Epidermal melanocyte (primary cell): ENCODE measurements at regions not wholly inside any gene's neighbourhood (a gene's known extent, or its start where the extent isn't known, plus 50 kb on each side); places are given as distances from the start of the nearest gene placed in this dataset.
A peak's percentile ranks its signal among the peaks of the same experiment; 100 is the strongest.
"Not testable (repeated sequence)": the region's sequence is repeated elsewhere in the genome, so short reads cannot be mapped to it uniquely, and the experiment has no call there.

Source experiments
- DNase-seq: peaks from one replicate; pipeline ENCODE4 v3.0.0; 2011; ENCODE audit warnings: low spot score; ENCODE audit not compliant: insufficient read length

DNA sequence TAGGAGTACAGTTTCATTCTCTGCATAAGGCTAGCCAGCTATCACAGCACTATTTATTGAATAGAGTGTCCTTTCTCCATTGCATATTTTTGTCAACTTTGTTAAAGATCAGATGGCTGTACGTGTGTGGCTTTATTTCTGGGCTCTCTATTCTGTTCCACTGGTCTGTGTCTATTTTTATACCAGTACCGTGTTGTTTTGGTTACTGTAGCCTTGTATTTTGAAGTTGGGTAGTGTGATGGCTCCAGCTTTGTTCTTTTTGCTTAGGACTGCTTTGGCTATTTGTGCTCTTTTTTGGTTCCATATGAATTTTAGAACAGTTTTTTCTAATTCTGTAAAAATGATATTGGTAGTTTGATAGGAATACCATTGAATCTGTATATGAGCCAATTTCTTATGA is 182.1 kb upstream of the DIAPH2 start:
- DNase-seq: no peak

GRCh38 chrX:96529386-96529785 is 155.3 kb upstream of the DIAPH2 start:
- not testable (repeated sequence) for DNase-seq

- DNase-seq: no peak
Observed at GRCh38 chrX:96538104-96538725, 146.4 kb upstream of the DIAPH2 start.

GRCh38 chrX:96540111-96540631 is 144.5 kb upstream of the DIAPH2 start:
- no peak for DNase-seq

DNA sequence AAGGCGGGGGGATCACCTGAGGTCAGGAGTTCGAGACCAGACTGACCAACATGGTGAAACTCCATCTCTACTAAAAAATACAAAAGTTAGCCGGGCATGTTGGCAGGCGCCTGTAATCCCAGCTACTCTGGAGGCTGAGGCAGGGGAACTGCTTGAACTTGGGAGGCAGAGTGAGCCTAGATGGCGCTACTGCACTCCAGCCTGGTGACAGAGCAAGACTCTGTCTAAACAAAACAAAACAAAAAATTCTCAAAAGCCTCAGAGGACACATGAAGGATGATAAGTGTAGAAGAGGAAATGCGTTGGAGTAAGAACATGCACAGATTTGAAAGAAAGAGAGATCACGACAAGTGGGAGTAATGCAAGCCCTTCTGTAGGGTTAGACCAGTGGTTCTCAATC is 138.4 kb upstream of the DIAPH2 start:
- not testable (repeated sequence) for DNase-seq

DNA sequence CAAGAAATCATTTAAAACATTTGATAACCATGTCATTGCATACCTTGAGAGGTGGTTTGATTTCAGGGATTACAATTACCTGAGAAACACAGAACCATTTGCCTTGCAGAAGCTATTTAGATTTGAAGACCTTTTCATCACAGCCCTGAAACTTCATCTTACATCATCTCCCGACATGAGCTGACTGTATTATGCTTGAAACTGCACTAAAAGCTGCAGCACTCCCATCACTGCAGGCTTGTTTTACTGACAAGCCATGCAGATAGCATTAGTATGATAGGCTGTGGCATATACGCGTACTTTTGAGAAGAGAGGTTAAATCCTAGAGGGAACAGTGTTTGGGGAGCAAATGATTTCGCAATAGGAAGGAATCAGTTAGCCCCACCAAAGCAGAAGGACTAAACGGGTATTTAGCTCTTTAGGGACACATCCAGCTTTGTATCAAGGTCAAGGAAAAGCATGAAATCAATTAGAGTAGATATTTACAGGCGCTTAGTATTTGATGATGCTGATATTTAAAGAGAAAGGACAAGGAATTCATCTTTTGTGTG is 133.2 kb upstream of the DIAPH2 start:
- no peak for DNase-seq

DNA sequence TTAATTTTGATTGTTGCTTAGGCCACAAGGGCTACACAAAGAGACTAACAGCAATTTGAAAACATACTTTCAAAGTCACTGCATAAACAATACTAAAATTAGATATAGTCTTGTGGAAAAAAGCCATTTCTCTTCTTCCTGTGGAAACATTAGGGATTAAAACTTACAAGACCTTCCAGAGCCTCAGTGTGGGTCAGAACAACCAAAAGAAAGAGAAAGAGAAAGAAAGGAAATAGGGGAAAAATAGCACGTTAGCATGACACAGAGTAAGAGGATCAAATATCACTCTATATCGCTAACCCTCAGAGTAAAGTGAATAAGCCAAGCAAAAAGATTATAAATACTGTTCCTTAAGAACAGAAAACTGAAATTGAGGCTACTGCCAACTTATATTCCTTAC is 127.8 kb upstream of the DIAPH2 start:
- no peak for DNase-seq

- DNase-seq: not testable (repeated sequence)
Observed at GRCh38 chrX:96561129-96561528, 123.5 kb upstream of the DIAPH2 start.

DNA sequence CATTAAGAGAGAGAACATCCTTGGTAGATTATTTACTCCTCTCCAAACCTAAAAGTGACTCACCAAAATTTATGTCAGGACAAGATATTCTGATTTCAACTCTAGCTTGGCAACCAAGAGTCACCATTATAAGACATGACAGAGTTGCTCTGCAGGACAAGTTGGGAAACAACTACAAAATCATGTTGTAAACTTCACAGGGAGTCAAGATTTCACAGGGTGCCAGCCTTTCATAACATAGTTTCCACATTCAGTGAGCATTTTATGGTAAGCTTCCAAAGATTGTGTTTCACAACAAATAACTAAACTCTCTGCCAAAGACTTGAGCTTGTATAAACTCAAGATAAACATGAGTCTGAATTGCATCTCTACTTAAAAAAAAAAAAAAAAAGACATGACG is 121.0 kb upstream of the DIAPH2 start:
- DNase-seq: no peak

DNA sequence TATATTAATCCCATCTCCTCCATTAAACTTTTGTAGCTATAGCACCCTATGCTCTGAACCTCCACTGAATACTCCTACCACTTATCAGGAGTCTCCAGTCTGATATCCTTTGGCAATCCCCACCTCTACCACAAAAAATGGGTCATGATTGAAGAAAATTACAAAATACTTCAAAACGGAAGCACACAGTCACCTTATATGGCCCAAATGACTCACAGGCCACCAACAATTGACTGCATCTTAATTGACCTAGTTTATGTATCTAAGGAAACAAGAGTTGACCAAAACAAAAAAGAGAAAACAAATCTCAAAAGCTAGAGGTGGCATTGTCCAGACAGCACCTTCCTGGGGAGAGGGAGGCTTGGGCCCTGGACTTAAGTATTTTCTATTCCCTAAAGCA is 120.0 kb upstream of the DIAPH2 start:
- DNase-seq: no peak

DNA sequence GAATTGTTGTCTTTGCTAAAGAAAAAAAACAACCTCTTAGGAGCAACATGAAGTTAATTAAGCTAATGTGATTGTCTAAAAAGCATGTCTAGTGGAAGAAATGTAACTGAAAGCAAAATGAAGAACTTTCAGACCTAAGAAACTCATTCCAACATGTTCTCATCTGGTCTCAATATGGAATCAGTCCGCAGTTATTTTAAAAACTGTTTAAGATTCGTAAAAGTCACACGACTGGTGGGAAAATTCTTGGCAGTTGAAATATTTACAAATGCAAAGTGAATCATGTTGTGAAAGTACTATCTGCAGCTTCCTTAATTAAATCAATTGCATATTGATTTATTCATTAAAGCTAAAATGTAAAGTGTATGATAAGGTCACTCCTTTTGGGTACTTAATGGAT is 117.8 kb upstream of the DIAPH2 start:
- no peak for DNase-seq

GRCh38 chrX:96568071-96568470 is 116.6 kb upstream of the DIAPH2 start:
- DNase-seq: no peak

GRCh38 chrX:96569034-96569433 is 115.6 kb upstream of the DIAPH2 start:
- no peak for DNase-seq

GRCh38 chrX:96575011-96575410 is 109.6 kb upstream of the DIAPH2 start:
- DNase-seq: no peak

DNA sequence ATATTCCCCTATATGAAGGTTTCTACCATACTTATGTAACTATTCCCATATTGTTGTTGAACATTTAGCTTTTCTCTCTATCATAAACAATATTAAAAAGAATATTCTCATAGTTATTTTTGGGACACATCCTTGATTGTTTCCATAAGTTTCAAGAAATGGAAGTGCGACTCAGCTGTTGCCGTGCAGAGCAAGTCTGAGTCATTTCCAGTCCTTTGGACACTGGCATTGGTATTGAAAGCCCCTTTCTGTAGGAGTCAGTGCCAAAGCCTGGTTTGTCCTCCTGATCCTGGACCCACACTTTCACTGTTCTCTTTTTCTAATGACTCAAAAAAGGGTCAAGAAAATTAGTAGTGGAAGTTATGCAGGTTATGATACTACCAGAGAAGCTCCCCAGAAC is 108.3 kb upstream of the DIAPH2 start:
- DNase-seq: no peak

- DNase-seq: no peak
Observed at GRCh38 chrX:96578781-96579180, 105.9 kb upstream of the DIAPH2 start.

- DNase-seq: no peak
Observed at GRCh38 chrX:96579252-96579651, 105.4 kb upstream of the DIAPH2 start.

DNA sequence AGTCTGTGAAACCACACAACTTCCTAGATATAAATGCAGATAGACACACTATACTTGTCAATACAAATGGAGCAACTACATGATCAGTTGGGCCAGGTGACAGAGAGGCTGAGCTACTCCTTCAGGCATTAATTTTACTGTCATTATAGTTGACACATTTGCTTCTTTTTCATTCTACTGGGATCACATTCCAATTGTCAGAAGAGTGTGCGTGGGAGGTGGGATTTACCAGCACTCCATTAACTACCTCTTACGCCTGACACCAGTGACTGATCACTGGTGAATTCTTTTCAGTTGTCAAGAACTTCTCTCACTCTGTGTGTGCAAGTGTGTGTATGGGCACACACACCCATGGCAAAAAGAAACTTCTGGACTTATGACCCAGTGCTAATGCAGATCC is 94.2 kb upstream of the DIAPH2 start:
- DNase-seq: no peak

- DNase-seq: peak; percentile 32
Observed at GRCh38 chrX:96591421-96591820, 93.2 kb upstream of the DIAPH2 start.

- not testable (repeated sequence) for DNase-seq
Observed at GRCh38 chrX:96597847-96598246, 86.8 kb upstream of the DIAPH2 start.

GRCh38 chrX:96611619-96612362 is 72.9 kb upstream of the DIAPH2 start:
- peak; percentile 33 for DNase-seq

DNA sequence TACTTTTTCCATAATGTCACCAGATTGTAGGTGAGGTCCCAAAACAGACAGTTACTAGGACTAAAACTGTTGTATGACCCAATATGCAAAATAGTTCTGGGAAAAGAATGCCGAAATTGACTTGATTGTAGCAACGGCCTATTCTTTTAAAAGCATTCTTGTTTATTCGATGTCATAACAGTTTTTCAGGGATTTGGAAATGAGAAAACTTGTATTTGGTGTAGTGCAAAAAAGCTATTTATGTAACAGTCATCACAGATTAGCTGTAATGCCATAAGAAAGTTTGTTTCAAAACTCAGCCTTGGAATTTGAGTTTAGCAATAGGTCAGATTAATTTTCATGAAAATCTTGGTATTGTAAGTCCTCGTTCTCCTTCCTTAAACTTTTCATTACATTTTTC is 69.2 kb upstream of the DIAPH2 start:
- no peak for DNase-seq

GRCh38 chrX:96619588-96619987 is 65.1 kb upstream of the DIAPH2 start:
- DNase-seq: no peak
